ENCODE measurements at regions not wholly inside any gene's neighbourhood (a gene's known extent, or its start where the extent isn't known, plus 50 kb on each side); places are given as distances from the start of the nearest gene placed in this dataset.

DNA sequence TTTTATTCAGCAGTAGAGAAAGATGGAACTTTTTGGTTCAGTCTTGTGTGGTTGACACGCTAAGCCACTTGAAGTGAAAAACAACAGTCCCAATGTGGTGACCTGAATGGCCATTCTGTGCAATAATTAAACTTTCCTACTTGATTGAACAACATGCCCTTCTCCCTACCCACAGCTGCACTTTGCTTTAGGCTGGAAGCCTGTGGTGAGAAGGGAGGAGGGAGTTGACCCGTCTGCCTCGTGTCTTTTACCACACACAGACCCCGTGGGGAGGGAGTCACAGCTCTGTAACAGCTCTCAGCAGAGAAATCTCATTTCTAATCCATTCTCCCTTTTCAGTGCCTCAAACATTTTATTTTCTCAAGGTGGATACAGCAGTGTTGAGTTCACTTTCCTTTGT, 138.2 kb upstream of the PKDCC start:
- TF ChIP-seq ZNF274 (IDR thresholded peaks at IDR 0.05; ENCODE audit: low read depth, low read length) (no peak), YY1 (IDR thresholded peaks at IDR 0.05; ENCODE audit: insufficient read depth, insufficient read length) (no peak), SUZ12 (IDR thresholded peaks at IDR 0.05; ENCODE audit: extremely low read depth, insufficient read depth, insufficient read length) (no peak)

Measured in NT2/D1 (cell line).